HG03139 (cell line): ENCODE measurements at regions not wholly inside any gene's neighbourhood (a gene's known extent, or its start where the extent isn't known, plus 50 kb on each side); places are given as distances from the start of the nearest gene placed in this dataset.
A peak's percentile ranks its signal among the peaks of the same experiment; 100 is the strongest.

Experiments used
- ATAC-seq: cut with Tn5 transposase; IDR thresholded peaks from one replicate; pipeline ENCODE4 v1.9.1; 2021; ENCODE audit not compliant: unreplicated experiment

DNA sequence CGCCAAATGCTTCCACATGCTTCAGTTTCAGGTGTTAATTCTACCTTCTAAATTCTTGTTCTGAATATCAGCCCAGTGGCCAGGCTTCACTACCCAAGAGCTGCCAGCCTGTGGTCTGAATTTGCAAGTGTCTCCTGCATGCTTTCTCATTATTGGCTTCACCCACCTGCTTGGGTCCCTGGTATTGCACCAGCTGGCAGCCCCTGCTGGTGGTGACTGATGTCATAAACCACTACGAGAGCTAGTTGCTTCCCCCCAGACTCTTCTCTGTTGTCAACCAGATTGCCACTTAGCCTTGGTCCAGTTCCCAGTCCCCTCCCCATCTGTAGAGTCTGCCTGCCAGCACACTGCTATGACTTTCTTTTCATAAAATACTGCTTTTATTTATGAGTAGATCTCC is 197.7 kb upstream of the DUSP10 start:
- peak; percentile 69 for ATAC-seq

DNA sequence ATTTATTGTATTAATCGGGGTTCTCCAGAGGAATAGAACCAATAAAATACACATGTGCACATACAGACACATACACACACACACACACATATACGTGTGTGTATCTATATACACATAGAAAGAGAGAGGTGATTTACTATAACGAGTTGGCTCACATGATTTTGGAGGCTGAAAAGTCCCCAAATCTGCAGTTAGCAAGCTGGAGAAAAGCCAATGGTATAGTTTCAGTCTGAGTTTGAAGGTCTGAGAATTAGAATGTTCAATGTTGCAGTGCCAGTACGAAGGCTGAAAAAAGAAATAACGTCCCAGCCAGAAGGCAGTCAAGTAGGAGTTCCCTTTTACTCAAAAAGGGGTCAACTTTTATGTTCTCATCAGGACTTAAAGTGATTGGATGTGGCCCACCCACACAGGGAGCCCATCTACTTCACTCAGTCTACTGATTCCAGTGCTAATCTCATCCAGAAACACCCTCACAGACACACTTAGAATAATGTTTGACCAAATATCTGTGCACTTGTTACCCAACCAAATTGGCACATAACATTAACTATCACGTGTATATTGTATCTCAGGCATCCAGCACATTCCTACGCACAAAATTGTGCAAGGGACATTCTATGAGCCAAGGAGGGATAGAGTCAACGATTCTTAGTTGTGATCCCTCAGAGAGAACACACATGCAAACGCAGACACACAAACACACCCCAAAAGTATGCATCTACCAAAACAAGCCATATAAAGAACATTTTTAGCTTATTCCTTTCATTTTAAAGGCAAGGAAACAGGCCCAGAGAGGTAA is 195.5 kb upstream of the DUSP10 start:
- ATAC-seq, result peak; percentile 30

DNA sequence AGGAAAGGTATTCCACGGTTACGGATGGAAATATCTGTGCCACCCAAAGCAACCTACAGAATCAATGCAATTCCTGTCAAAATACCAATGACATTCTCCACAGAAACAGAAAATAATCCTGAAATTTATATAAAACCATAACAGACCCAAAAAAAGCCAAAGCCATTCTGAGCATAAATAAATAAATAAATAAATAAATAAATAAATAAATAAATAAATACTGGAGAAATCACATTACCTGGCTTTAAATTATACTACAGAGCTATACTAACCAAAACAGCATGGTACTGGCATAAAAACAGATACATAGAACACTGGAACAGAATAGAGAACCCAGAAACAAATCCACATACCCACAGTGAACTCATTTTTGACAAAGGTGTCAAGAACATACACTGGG is 191.9 kb upstream of the DUSP10 start:
- ATAC-seq, result no peak

DNA sequence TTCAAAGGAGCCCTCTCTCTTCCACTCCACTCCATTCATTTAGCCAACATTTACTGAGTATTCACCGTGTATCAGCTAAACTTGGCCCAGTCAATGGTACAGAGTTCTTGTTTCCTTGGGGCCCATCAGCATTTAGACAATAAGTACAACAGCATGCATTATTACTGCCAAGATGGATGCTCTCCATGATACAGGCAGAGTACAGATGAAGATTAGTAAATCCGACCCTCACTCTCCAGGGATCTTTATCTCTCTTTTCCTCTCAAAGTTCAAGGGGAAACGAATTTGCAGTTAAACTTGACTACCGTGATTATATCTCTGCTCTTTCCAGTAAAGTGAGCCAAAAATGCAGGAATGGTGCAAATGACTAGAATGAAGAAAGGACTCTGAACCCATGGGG is 184.6 kb upstream of the DUSP10 start:
- no peak for ATAC-seq

DNA sequence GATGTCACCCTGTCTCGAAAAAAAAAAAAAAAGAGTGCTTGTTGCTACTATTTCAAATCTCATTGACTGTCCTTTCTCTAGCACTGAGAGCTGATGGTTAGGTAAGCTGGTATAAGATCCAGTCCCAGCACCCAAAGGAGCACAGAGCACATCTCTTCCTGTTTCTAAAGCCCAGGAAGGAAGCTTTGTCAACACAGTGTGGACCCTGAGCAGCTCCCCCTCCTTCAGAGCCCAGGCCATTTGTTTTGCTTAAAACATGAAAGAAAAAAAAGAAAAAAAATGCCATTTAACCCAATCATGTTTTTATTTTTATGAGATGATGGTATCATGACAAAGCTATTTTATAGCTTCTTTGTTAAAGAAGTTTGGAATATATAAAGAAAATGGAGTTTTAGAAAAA is 184.1 kb upstream of the DUSP10 start:
- no peak for ATAC-seq

DNA sequence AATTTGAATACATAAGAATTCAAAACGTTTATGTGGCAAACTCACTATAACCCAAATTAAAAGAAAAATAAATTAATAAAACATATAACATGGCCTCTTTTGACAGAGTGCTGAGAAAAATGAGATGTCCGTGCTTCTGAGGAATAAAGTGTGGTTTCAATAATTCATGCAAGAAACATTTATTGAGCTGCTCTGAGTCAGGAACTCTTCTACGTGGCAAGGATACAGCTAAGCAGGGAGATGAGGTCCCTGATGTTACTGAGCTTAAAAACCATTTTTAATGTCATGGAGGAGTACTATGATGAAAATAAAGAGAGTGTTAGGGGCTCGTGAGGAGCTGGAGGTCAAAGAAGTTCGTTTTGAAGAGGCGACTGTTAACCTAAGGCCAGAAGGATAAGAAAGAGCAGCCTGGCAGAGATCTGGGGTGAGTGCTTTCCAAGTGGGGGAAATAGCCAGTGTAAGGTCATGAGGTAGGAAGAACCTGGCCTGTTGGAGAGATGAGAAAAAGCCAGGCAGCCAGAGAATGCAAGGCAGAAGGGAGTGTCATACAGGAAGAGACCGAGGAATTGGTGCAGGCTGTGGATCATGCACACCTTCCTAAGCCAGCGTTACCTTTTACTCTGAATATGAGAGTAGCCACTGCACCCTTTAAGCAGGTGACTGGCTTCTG is 182.2 kb upstream of the DUSP10 start:
- ATAC-seq, result no peak

DNA sequence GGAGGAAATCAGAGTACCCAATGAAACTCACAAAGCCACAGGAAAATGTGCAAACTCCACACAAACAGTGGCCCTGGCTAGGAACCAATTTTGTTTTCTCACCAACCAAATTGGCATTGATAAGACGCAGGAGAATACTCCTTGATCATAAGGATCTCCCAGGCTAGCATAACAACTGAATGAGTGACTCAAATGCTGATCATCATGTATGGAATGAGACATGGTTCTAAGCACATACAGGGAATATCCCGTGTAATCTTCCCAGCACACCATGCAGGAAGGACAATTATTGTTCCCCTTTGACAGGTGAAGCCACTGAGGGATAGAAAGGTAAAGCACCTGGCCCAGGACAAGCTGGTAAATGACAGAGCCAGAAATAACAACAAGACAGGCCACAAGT is 180.0 kb upstream of the DUSP10 start:
- ATAC-seq, result no peak

DNA sequence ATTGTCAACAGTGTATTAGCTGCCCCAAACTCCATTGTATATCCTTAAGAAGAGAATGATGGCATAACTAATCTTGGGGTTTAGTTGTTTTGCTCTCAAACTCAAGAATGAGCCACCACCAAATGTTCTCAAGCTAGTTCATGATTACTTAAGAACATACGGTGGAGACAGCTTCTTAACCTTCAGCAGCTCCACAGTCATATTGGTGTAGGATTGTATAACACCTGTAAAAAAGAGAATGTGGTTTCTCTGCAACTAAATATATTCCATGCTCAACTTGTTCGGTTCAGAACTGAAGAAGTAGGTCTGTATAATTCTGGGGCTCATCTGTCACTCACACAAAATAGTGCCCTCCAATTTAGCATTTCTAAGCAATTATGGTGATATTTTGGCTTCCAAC is 177.9 kb upstream of the DUSP10 start:
- no peak for ATAC-seq

DNA sequence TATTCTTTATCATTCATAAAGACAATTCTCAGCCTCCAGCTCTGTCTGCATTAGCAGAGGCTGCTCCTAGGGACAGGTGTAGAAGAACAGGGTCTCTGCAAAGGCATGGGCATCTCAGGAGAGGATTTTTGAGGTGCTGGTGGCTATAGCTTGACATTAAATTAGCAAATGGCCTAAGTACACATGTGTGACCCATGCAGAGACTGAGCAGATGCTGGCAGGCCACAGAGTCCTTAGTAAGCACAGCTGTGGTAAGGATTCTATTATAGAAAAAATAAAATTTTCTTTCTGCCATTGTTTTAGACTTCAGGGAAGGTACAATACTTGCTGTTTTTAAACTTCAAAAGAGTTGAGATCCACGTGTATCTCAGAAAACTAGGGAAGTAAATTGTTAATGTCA is 177.5 kb upstream of the DUSP10 start:
- no peak for ATAC-seq

DNA sequence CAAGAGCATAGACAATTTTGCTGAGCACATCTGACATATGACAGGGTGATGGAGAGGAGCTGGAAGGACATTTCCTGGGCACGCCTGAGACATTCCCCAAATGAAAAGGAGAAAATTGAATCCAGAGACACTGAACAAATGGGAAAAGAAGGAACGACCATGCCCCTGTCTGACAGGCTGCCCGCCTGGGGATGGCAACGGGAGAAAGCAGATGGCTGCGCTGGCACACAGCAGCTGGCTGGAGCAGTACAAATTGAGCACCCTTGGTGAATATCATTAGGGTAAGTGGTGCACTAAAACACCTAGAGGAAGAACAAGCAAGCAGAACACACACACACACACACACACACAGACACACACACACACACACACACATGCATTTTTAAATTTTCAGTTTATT is 174.3 kb upstream of the DUSP10 start:
- ATAC-seq, result no peak

DNA sequence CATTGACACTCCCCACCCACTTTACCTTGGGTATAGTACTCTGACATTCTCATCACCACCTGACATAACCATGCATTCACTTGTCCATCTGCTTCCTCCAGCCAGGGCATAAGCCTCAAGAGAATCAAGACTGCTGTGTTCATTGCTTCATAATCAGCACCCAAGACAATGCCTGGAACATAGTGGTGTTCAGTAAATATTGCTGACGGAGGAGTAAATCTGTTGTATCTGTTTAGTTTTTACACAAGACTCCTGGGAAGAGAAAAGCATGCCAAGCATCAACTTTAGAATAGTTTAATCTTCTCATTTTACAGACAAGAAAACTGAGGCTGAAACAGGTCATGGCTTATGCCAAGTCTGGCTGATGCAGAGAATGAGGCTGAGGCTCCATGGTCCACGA is 173.9 kb upstream of the DUSP10 start:
- no peak for ATAC-seq

DNA sequence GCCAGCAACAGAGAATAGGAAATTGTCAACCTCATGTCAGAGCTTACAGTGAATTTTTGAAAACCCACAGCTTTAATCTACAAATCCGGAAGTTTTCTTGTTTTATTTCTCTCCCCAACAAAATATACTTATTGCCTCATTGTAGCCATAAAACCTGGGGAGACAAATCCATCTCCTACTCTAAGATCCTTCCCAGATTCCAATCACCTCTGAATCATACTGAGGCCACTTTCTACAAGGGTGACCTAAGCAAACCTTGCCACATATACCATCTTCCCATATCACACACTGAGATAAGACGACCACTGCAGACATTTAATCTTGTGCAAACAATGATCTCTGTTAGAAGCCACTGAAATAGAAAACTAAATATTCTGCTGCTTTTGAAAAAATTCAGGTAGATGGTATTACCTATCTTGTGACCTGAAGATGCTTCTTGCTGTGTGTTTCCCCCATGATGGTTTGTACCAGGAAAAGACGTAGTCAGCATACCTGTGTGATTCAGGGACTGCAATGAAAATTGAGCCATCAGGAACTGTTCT is 171.5 kb upstream of the DUSP10 start:
- no peak for ATAC-seq

DNA sequence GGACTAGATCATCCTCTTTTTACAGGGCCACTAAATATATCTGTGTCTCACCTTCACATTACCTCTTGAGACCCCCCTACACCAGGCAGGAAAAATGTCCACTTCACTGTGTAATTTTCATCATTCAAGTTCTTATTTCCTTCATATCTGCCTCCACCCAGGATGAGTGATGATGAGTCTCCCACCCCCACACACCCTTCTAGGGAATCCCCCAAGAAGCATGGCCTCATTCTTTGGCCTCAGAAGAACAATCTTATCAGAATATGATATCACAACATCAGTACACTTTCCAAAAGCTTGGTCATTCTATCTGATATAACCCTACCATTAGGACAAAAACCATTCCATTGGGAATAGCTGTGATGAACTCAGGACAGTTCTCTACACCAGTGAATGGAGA is 170.3 kb upstream of the DUSP10 start:
- ATAC-seq, result no peak

DNA sequence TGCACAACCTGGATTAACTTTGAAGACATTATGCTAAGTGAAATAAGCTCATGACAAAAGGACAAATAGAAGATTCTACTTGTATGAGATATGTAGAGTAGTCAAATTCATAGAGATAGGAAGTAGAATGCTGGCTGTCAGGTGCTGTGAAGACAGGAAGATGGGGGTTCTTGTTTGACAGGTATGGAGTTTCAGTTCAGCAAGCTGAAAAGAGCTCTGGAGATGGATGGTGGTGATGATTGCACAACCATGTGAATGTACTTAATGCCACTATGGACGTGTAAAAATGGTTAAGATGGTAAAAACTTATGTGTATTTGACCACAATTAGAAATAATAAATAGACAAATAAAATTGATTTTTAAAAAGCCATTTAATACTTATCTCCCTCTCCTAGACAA is 169.8 kb upstream of the DUSP10 start:
- ATAC-seq, result peak; percentile 77

DNA sequence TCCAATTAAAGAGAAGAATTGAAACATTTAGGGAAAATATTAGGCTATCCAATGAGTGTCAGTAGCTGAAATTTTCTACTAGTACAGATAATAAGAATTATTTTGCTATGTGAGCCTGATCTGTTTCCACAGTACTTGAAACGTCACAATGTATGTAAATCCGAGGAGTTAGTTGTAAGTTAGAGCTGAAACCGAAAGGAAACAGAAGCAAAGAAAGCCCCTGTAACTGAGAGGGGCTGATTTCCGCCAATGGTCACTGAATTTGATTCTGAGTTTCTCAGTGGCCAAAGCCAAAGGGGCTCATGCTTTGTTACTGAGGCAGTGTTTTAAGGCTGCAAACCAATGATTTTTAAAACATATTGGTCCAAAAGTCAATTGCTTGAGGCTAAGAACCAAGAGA is 168.3 kb upstream of the DUSP10 start:
- no peak for ATAC-seq

DNA sequence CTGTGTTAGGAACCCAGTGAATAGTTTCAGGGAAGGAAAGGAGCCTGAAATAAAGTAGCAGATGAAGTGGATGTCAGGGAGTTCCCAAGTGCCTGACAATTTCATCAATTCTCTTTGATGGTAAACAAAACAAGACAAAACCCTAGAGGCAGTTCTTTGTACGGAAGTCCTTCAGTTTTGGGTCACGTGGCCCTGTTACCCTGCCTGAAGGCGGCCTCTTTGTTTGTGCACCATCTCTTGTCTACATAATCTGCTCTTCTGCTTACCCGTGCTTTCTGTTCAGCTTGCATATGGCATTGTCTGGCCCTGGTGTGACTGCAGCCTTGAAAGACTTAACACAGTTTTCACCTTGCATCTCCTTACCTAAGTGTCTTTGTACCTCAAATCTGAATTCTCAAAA is 166.7 kb upstream of the DUSP10 start:
- ATAC-seq, result no peak

DNA sequence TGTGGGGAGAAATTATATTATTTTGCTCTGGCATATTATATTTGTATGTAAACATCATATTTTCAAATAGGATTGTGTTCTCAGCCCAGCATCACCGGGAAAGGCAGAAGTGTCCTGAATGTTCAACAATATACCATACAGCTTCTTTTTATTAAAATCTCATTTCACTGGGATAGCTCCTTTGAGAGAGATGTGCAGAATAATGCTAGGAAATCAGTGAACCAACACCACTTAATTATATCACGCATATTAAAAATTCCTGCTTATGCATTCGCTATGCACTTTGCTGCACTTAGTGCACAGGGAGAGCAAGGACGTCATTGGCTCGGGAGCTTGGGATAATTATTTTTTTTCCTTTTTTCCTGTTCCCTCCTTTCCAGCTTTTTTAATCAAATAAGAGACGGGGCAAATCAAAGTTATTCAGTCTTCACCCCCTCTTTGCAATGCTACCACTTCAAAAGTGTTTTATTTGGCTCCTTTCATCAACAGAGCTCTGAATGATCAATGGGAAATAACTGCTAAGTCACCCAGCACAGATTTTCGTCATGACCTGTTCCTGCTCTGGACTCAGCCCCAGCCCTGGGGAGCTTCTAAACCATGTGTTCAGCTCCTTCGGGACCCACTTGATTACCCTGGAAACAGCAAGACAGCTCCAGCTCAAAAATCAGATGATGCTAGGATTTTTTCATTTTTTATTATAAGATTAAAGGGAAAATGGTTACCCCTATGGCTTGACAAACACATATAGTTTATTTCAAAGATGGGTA is 165.5 kb upstream of the DUSP10 start:
- ATAC-seq, result no peak

DNA sequence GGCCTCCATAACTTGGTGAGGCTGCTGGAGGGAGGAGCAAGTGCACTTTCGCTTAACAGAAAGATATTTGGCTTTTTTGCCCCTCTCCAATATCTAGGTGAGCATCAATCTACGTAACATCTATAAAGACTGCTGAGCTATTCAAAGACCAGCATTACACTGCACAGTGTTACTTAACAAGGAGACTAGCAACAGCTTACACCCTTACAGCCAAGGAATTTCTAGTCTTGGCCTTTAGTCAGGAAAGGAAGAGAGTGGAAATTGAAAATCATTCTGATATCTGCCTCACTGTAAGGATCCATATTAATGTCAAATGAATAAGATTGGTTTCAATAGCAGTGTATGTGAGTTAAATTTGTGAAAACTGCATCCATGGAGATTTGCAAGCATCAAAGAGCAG is 163.9 kb upstream of the DUSP10 start:
- no peak for ATAC-seq

DNA sequence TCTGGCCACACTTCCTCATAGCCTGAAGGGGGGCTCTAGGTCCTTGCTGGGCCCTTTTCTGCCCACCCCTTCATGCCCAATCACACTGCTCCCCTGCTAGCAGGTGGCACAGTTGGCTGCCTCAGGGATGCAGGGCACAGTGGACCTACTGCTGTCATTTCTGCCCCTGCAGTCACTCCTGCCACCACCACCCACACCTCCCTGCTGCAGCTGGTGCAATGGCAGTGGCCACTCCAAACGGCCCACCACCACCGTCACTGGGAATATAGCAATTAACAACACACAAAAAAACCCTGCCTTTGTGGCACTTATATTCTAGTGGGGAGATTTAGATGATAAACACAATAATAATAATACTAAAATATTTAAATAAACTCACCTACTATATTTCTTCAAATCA is 162.4 kb upstream of the DUSP10 start:
- no peak for ATAC-seq

DNA sequence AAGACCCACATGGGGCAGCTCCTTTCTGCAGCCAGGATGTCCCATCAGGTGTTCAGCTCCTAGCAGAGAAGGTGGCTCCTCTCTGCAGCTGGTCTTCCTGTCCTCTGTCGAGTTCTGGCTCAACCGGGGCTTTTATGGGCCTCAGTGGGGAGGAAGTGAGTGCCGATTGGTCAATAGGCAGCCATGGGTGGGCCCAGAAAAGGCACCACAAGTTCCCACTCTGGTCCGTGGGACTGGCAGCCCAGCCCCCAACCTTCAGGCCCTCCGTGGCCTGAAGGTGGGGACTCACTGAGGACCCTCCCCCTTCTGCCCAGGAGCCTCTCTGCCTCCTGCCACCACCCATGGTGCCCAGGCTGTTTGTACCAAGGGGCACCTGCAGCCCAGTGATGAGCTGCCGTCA is 161.7 kb upstream of the DUSP10 start:
- ATAC-seq, result no peak

DNA sequence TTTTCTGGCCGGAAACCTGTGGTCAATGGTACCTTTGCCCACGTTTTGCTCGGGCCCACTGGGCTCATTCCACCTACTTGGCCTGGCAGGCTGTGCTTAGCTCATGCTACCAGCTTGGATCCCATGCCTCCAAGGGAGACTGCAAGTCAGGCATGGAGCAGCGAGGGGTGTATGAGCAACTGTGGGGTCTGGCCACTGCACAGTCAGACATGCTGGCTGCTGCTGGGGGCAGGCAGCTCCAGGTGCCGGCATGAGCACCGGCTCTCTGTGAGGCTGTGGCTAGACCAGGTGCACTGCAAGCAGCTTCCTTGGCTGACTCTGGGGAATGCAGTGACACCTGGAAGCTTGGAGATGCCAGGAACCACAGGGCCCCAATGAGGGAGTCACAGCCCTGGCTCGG is 161.1 kb upstream of the DUSP10 start:
- no peak for ATAC-seq

DNA sequence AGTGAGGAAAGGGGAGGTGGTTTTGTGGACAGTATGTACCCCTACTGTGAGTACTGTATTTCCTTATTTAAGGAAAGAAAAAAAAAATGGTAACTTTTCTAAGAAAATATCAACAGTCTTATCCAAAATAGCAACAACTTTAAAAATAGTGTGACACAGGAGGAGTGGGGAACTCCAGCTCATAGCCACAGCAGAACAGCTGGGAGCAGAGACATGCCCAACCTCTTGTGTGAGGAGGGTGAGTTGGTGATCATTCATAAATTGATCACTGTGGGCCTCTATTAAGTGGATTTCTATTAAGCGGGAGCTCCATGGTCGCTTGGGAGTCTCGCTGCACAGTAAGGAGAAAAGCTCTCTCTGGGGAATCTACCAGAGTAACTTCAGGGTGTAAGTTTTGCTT is 158.8 kb upstream of the DUSP10 start:
- no peak for ATAC-seq
